ENCODE measurements at regions not wholly inside any gene's neighbourhood (a gene's known extent, or its start where the extent isn't known, plus 50 kb on each side); places are given as distances from the start of the nearest gene placed in this dataset.

DNA sequence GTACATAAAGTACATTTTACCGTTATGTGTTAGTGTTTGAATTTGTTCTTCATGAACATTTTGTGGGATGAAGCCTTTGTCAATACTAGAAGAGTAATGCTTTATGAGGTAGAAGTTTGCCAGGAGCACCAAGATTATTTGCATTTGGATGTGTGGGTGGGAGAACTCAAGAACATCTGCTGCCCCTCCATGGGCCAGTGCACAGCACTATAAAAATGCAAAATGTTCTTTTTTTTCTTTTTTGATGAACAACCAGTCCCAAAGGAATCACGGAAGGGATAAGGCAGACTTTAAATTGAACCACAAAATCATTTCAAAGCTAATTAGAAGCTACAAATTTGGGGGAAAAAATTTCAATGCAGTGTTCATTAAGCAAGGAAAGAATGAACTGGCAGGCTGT, 300.3 kb upstream of the NWD2 start:
- in situ Hi-C loops (cut with MboI; ENCODE audit: low sequenced_read_pairs in 4 of 4), result no loop called here
- no peaks in the 10 kb centered on the region for H3K36me3 ChIP-seq
- H3K4me3 ChIP-seq, result no peak overlapping the region
- intact Hi-C loops (cut with DNase I; ENCODE audit: low total_unique reads), result no loop called here
- H3K27ac ChIP-seq, result no peak overlapping the region
- no peaks in the 10 kb centered on the region for H3K4me1 ChIP-seq
- H3K9me3 ChIP-seq, result no peaks in the 10 kb centered on the region
- H3K27me3 ChIP-seq, result no peaks in the 10 kb centered on the region
- DNase-seq (no peak), ATAC-seq (no peak)
- TF ChIP-seq, protein P1, sequence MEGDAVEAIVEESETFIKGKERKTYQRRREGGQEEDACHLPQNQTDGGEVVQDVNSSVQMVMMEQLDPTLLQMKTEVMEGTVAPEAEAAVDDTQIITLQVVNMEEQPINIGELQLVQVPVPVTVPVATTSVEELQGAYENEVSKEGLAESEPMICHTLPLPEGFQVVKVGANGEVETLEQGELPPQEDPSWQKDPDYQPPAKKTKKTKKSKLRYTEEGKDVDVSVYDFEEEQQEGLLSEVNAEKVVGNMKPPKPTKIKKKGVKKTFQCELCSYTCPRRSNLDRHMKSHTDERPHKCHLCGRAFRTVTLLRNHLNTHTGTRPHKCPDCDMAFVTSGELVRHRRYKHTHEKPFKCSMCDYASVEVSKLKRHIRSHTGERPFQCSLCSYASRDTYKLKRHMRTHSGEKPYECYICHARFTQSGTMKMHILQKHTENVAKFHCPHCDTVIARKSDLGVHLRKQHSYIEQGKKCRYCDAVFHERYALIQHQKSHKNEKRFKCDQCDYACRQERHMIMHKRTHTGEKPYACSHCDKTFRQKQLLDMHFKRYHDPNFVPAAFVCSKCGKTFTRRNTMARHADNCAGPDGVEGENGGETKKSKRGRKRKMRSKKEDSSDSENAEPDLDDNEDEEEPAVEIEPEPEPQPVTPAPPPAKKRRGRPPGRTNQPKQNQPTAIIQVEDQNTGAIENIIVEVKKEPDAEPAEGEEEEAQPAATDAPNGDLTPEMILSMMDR (IDR thresholded peaks at IDR 0.05 in 4 of 5, conservative IDR thresholded peaks at IDR 0.05 in 1 of 5), result no peak
- no peak for TF ChIP-seq POLR2A (IDR thresholded peaks at IDR 0.05)

DNA sequence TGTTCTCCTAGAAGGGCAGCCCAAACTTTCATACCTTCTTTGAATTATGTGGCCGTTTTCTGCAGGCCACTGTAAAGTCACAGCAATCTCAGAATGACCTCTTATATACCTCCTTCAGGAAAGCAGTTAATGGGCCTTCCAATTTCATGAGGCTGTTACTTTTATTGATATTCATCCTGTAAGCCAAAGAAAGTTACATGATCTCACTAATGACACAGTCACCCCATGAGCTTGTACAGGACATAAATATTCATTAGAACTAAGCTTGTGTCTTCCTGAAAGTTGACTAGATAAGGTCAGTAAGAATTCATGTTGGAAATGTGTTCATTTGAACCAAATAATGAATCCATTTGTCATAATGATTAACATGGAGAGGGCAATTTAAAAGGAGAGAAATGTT, 283.1 kb upstream of the NWD2 start:
- no peaks in the 10 kb centered on the region for H3K9me3 ChIP-seq
- no peaks in the 10 kb centered on the region for H3K4me1 ChIP-seq
- H3K4me3 ChIP-seq, result no peak overlapping the region
- H3K36me3 ChIP-seq, result no peaks in the 10 kb centered on the region
- intact Hi-C loops (cut with DNase I; ENCODE audit: low total_unique reads), result no loop called here
- TF ChIP-seq POLR2A (IDR thresholded peaks at IDR 0.05), result no peak
- TF ChIP-seq, protein P1 (IDR thresholded peaks at IDR 0.05 in 4 of 5, conservative IDR thresholded peaks at IDR 0.05 in 1 of 5), result no peak
- in situ Hi-C loops (cut with MboI; ENCODE audit: low sequenced_read_pairs in 4 of 4), result no loop called here
- no peaks in the 10 kb centered on the region for H3K27me3 ChIP-seq
- DNase-seq, result no peak
- no peak for ATAC-seq
- H3K27ac ChIP-seq, result no peak overlapping the region

DNA sequence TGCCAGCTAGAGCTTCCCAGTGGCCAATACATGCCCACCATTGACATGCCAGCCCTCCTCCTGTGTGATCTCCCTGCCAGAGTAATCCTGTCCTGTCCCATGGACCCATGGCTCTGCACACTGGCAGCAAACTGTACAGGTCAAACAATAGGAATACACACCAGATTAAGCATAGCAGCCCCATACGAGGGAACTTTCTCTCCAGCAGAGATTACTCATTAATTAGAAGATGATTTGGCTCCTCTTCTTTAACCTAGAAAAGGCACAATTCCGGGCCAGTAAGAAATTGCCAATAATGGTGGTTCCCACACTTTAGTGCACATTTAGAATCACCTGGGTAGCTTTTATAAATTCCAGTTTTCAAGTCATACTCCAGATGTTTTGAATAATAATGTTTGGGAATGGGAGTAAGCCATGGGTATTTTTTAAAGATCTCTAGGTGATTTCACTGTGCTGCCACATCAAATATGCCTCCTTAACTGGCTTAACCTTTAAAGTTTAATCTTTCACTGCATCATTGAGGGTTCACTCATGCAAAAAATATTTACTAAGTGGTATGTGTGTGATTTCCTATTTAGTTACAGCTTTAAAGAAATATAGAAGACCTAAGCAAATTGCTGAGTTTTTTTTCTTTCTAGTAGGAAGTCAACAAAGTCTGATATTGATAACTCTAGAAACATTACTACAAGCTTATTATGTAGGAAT, 277.6 kb upstream of the NWD2 start:
- intact Hi-C loops (cut with DNase I; ENCODE audit: low total_unique reads), result no loop called here
- ATAC-seq (no peak), DNase-seq (no peak)
- Histone ChIP-seq H3K27me3 (no peaks in the 10 kb centered on the region), H3K4me3 (no peak overlapping the region), H3K9me3 (no peaks in the 10 kb centered on the region), H3K27ac (no peak overlapping the region), H3K36me3 (no peaks in the 10 kb centered on the region), H3K4me1 (no peaks in the 10 kb centered on the region)
- in situ Hi-C loops (cut with MboI; ENCODE audit: low sequenced_read_pairs in 4 of 4), result no loop called here
- TF ChIP-seq POLR2A (IDR thresholded peaks at IDR 0.05), result no peak
- TF ChIP-seq, protein P1 (IDR thresholded peaks at IDR 0.05 in 4 of 5, conservative IDR thresholded peaks at IDR 0.05 in 1 of 5), result no peak

DNA sequence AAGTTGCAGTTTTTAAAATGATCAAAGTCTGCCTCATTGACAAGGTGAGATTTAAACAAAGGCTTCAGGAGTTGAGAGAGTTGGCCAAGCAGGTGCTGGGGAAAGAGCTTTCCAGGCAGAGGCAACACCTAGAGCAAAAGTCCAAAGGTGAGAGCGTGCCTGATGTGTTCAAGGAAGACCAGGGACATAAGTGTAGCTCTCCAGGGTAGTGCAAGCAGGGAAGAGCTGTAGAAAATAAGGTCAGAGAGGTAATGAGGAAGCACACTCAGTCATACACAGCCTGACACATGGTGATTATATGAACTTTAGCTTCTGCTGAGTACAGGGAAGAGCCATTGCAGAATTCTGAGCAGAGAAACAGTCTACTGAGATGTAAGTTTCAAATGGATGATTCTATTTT, 265.0 kb upstream of the NWD2 start:
- Histone ChIP-seq H3K27ac (no peak overlapping the region), H3K4me1 (no peaks in the 10 kb centered on the region), H3K4me3 (no peak overlapping the region), H3K9me3 (no peaks in the 10 kb centered on the region), H3K27me3 (no peaks in the 10 kb centered on the region), H3K36me3 (no peaks in the 10 kb centered on the region)
- no peak for ATAC-seq
- TF ChIP-seq, protein P1 (IDR thresholded peaks at IDR 0.05 in 4 of 5, conservative IDR thresholded peaks at IDR 0.05 in 1 of 5), result no peak
- no peak for TF ChIP-seq POLR2A (IDR thresholded peaks at IDR 0.05)
- in situ Hi-C loops (cut with MboI; ENCODE audit: low sequenced_read_pairs in 4 of 4) (no loop called here), intact Hi-C loops (cut with DNase I; ENCODE audit: low total_unique reads) (no loop called here)
- no peak for DNase-seq

Measured in gastrocnemius medialis (tissue), 4 donors.